ENCODE measurements at regions not wholly inside any gene's neighbourhood (a gene's known extent, or its start where the extent isn't known, plus 50 kb on each side); places are given as distances from the start of the nearest gene placed in this dataset.

DNA sequence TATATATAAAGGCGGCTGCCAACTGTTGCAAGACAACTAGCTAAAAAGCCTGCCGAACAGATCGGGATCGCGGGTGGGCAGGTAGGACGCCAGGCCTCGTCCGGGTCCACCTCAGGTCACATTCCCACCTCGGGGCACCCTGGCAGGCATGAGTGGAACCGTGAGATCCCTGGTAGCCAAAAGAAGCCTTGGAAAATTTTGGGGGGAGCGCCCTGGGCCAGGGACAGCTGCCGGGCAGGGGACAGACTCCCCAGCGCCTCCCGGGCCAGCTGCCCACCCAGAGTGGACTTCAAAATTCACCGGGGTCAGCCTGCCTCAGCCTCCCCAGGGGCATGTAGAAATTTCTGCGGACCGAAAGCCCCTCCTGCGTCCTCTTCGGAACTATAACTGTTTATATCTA, 760.9 kb downstream of the KCNJ18 start:
- DNase-seq, result no peak

- DNase-seq, result no peak
Observed at GRCh38 chr17:22454070-22454999, 762.0 kb downstream of the KCNJ18 start.

DNA sequence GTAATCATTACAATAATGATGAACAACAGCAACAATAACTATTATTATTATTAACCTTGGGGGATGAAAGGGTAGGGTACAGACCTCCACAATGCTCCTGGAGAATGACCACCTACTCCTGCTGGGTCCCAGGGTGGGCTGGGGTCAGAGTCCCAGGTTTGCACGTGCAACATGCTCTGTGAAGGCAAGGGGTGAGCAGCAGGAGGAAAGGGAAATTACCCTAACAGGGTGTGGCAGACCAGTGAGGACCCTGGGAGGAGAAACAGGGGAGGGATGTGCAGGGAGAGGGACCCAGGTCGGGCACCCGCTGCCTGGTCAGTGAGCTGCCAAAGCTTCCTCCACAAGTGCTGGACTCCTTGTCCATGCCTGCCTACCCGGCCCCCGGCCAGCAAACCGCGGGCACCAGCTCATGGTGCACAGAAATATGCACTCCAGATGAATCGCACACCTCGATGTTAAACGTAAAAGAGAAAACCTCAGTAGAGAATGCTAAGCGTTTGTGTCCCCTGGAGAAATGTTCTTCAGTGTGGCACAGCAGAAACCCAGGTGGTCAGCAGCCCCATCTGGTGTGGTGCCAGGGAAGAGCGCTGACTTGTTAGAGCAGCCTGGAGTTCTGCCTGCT, 767.1 kb downstream of the KCNJ18 start:
- no peak for DNase-seq

DNA sequence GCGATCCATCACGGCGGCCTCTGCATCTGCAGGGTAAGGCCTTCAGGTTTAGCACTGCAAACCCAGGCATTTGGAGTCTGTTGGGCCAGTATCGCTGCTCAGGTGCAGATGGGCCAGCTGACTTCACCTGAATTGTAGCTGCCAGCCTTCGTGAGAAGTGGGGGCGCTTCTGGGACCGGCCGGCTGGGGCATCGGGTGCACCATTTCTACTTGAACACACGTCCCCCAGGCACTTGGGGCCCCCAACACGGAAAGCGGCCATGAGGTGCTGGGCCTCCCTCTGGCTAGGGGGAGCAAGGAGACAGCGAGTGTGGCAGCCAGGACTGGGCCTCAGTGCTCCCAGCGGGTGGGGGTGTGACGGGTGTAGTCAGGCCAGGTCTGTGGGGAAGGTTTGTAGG, 767.6 kb downstream of the KCNJ18 start:
- no peak for DNase-seq

GRCh38 chr17:22460461-22461063, 768.2 kb downstream of the KCNJ18 start:
- no peak for DNase-seq

DNA sequence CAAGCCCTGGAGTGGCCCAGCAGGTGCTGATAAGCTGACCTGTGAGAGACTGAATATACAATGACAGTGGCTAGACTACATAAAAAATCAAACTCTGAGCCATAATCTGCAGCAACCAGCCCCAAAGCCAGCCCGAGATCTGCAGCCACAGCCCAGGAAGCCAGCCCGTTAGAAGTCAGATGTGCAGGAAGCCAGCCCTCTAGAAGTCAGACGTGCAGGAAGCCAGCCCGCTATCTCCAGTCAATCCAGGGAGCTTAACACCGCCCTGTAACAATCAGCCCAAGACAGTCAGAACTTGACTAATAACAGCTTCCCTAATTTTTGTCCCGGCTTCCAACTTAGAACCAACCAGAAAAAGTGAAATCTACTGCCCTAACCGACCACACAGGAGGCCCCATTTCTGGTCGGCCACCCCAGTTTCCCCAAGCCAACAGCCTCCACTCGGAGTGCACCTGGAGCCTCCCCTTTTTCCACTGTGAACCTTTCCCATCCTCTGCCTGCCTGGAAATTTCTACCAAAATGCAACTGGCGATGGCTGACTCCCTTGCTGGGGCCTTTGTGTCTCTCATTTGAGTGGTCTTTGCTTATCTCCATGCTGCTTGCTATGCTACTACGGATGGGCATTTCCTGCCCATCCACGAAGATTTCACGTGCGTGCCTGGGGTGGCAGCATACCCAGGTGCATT, 769.3 kb downstream of the KCNJ18 start:
- no peak for DNase-seq

GRCh38 chr17:22462461-22462860, 770.1 kb downstream of the KCNJ18 start:
- DNase-seq, result no peak

GRCh38 chr17:22463110-22463850, 771.0 kb downstream of the KCNJ18 start:
- DNase-seq, result no peak

DNA sequence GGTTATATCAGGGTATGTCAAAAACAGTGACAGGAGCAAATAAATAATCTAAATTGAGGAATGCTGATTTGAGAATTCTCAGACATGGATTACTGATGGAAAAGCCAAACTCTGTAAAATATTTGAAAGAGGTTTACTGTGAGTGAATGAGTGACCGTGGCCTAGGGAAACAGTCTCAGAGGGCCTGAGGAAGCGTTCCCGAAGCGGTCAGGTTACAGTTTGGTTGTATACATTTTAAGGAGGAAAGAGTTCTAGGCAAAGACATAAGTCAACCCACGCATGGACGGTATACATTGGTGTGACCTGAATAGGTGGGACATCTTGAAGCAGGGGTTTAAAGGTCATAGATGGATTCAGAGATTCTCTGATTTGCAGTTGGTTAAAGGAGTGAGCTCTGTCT, 771.7 kb downstream of the KCNJ18 start:
- no peak for DNase-seq

DNA sequence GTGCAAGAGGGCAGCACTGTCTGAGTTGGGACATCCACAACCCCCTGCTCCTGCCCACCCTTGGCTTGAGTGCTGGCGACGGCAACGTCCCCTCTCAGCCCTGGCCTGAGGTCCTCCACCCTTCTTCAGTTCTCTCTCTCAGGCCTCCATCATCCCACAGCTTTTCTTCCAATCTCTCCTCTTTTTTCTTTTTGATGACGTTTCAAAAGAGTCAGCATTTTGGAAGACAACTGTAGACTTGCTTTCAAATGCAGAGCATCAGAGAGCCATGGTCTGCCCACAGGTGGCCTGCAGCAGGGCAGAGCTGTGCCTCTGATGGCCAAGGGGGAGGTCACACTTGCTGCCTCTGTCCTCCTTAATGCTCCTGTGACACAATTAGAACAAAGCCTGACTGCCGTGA, 775.4 kb downstream of the KCNJ18 start:
- no peak for DNase-seq

DNA sequence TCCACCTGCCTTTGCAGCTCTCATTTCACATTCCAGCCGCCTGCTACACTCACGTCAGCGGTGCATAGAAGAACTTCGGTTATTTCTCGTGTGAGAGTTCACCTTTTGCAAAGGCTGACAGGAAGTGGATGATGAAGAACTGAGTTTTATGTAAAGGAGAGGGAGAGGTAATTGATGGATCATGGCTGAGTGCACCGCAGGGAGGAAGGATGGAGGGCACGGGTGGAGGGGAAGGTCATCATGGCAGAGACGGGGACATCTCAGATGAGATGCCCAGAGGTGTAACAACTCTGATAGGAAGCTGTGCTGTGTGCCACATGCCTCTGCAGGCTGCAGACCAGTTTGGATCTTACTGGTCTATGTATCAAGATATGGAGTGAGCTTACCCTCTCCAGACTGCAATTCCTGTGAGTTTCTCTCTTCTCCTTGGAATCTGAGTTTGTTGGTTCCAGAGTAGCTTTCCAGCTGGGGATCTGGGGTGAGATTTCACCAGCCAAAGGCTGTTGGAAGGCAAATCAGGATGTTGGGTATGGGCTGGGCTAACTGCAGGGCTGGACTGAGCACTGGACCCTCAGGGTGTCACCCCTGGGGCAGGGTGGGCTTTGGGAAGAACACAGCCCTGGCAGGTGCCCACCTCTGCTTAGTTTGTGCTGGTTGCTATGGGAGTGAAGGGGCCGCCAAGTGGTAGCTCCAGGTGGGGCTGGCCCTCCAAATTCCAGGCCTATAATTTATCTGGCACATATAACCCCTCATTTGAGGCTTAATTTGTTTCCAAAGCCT, 777.0 kb downstream of the KCNJ18 start:
- no peak for DNase-seq

- no peak for DNase-seq
Observed at GRCh38 chr17:22469941-22470340, 777.6 kb downstream of the KCNJ18 start.

GRCh38 chr17:22470411-22471175, 778.3 kb downstream of the KCNJ18 start:
- DNase-seq, result no peak

DNA sequence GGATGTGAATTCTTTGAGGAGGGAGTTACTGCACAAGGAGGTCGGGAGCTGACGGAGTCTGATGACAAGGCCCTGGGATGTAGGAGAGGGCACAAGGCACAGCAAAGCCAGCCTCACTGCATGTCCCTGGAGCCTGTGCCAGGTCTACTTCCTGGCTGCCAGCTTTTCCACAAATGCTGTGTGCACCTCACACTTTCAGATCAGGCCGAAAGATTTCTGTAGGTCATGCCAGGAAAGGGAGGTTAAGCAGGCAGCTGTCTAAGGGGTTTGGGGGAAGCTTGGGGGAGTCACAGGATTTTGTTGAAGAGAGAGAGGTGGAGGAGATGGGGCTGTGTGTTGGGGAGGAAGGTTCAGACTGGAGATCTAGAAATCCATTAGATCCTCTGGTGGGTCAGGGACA, 792.5 kb downstream of the KCNJ18 start:
- DNase-seq, result no peak

DNA sequence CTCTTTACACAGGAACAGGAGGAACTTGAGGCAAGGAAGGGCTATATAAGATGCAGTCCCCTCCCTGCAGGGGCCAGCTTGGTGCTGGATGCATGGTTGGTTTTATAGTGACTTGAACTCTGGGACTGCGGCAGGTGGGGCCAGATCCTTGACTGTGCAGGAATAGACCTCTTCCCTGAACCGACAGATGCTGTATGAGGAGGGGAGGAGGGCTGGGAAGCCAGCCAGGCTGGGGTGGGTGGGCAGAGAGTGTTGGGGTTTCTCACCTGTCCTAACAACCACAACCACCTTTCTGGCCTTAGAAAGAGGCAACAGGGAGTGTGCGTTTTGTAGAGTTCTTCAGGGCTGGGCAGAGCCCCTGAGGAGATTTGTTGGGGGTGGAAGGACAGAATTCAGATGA, 798.1 kb downstream of the KCNJ18 start:
- no peak for DNase-seq

DNA sequence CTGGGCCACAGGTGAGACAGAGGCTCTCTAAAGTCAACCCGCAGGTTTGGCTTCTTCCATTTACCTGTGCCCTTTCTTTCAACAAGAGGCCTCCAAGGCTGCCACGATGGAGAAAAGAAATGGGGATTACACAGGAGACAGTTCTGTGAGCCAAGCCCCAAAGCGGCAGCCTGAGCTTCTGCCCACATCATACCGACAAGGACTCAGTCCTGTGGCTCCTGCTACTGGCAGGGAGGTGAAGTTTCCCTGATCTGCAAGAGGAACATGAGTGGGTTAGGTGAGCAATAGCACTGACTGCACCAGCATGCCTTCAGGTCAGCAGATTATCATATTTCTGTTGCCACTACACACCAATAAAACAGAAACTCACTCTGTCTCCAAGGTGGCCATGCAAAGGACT, 800.0 kb downstream of the KCNJ18 start:
- no peak for DNase-seq

GRCh38 chr17:22496450-22496849, 804.1 kb downstream of the KCNJ18 start:
- no peak for DNase-seq

DNA sequence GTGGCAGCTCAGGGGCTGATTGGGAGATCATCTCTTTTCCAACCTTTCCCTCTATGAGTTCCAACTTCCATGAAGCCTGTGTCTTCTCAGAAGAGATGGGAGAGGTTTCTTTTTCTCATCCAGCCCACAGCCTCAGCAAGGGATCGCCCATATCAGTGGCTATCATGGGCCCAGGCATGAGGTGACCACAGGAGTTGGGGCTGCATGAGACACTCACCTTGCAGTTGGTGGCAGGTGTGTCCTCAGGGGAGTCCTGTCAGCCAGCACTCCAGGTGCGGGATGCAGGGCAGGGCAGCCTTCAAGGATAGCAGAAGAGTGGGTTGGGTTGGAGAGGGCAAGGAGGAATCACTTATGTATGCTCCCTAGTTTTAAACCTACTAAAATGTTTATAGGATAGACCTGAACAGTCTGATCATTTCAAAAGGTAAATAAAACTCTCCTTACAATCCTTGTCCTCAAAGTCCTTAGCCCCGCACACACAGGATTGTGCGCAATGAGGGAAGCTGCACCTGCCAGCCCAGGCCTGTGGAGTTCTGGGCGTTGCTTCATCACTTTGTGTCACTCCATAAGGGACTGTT, 811.1 kb downstream of the KCNJ18 start:
- no peak for DNase-seq

GRCh38 chr17:22505660-22506059, 813.3 kb downstream of the KCNJ18 start:
- DNase-seq, result no peak

- no peak for DNase-seq
Observed at GRCh38 chr17:22506231-22506630, 813.9 kb downstream of the KCNJ18 start.

GRCh38 chr17:22506861-22507260, 814.5 kb downstream of the KCNJ18 start:
- DNase-seq, result no peak

Measured in stimulated activated CD4-positive, alpha-beta T cell treated with anti-CD3 and anti-CD28 coated beads, Interleukin-15, amount 100 ng/mL, for 24 hours (primary cell).